ENCODE measurements at regions not wholly inside any gene's neighbourhood (a gene's known extent, or its start where the extent isn't known, plus 50 kb on each side); places are given as distances from the start of the nearest gene placed in this dataset.
"Not testable (repeated sequence)": the region's sequence is repeated elsewhere in the genome, so short reads cannot be mapped to it uniquely, and the experiment has no call there.

DNA sequence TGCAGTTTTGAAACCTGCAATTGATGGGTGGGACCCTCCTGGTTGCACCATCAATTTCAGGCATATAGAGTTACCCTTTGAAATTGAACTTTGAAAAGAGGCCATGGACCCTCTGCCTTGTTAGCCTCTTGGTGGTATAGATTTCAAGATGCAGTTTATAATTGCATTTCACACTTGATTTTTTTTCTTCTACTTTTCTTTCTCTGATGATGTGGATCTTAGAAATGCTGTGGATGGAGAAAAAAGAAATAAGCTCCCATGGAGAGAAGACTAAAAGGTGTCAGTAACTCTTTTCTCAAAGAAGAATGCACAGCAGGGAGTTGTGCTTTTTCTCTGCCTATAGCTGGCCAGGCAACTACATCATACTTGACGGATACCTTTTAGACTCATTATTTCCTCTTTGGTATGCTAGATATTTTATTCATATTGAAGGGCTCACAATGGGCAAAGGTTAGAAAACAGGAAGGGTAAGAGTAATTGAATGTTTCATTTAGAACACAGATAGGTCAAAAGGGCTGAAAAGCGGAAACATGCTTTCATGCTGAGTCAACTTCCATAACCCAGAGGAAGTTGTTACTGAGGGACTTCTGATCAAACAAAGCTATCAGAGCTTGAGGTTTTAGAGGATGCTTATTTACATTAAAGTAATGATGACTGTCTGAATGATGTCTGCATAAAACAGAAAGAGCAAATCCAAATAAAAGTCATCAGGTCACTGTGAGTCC is 773.2 kb upstream of the LRRN3 start:
- CTCF ChIA-PET: interaction anchor here (0.7 kb wide), 1 partner anchor 13 kb away, joined by 5 read pairs; no protein-coding TSS in a partner anchor
- POLR2A ChIA-PET: no interaction called here
- H3K27ac ChIP-seq (ENCODE audit: extremely low read depth, low read depth, low read length): no peak overlapping the region
- no peaks in the 10 kb centered on the region for H3K9me3 ChIP-seq (ENCODE audit: control insufficient read depth, insufficient read depth, low read depth, low read length)
- TF ChIP-seq ZNF701 (tag by site-specific recombination; IDR thresholded peaks at IDR 0.05): no peak
- no peak for TF ChIP-seq GLI4 (tag by site-specific recombination; IDR thresholded peaks at IDR 0.05)
- TF ChIP-seq, protein P1, sequence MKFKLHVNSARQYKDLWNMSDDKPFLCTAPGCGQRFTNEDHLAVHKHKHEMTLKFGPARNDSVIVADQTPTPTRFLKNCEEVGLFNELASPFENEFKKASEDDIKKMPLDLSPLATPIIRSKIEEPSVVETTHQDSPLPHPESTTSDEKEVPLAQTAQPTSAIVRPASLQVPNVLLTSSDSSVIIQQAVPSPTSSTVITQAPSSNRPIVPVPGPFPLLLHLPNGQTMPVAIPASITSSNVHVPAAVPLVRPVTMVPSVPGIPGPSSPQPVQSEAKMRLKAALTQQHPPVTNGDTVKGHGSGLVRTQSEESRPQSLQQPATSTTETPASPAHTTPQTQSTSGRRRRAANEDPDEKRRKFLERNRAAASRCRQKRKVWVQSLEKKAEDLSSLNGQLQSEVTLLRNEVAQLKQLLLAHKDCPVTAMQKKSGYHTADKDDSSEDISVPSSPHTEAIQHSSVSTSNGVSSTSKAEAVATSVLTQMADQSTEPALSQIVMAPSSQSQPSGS (tag by site-specific recombination; IDR thresholded peaks at IDR 0.05; ENCODE audit: low read depth): no peak
- no peak for TF ChIP-seq SP7 (tag by site-specific recombination; IDR thresholded peaks at IDR 0.05)
- no peaks in the 10 kb centered on the region for H3K4me1 ChIP-seq (ENCODE audit: control insufficient read depth, insufficient read depth, low read length)
- H3K4me3 ChIP-seq (ENCODE audit: low read depth, low read length): no peak overlapping the region
- H3K36me3 ChIP-seq (ENCODE audit: control insufficient read depth in 2 of 2, insufficient read depth in 1 of 2, low read length in 2 of 2): no peaks in the 10 kb centered on the region

GRCh38 chr7:110320285-110320684 is 770.6 kb upstream of the LRRN3 start:
- H3K4me3 ChIP-seq (ENCODE audit: low read depth, low read length); H3K27ac ChIP-seq (ENCODE audit: extremely low read depth, low read depth, low read length); CTCF ChIA-PET; H3K9me3 ChIP-seq (ENCODE audit: control insufficient read depth, insufficient read depth, low read depth, low read length); H3K36me3 ChIP-seq (ENCODE audit: control insufficient read depth in 2 of 2, insufficient read depth in 1 of 2, low read length in 2 of 2); POLR2A ChIA-PET; H3K4me1 ChIP-seq (ENCODE audit: control insufficient read depth, insufficient read depth, low read length): not testable (repeated sequence)

- no peak overlapping the region for H3K4me3 ChIP-seq (ENCODE audit: low read depth, low read length)
- no peaks in the 10 kb centered on the region for H3K9me3 ChIP-seq (ENCODE audit: control insufficient read depth, insufficient read depth, low read depth, low read length)
- no peak for TF ChIP-seq ZNF133 (tag by site-specific recombination; IDR thresholded peaks at IDR 0.05)
- no peak for TF ChIP-seq GFI1B (tag by site-specific recombination; IDR thresholded peaks at IDR 0.05)
- TF ChIP-seq ZNF350 (tag by site-specific recombination; IDR thresholded peaks at IDR 0.05): no peak
- no peak for TF ChIP-seq ZBTB49 (tag by site-specific recombination; IDR thresholded peaks at IDR 0.05; ENCODE audit: low read depth)
- TF ChIP-seq, protein P2, sequence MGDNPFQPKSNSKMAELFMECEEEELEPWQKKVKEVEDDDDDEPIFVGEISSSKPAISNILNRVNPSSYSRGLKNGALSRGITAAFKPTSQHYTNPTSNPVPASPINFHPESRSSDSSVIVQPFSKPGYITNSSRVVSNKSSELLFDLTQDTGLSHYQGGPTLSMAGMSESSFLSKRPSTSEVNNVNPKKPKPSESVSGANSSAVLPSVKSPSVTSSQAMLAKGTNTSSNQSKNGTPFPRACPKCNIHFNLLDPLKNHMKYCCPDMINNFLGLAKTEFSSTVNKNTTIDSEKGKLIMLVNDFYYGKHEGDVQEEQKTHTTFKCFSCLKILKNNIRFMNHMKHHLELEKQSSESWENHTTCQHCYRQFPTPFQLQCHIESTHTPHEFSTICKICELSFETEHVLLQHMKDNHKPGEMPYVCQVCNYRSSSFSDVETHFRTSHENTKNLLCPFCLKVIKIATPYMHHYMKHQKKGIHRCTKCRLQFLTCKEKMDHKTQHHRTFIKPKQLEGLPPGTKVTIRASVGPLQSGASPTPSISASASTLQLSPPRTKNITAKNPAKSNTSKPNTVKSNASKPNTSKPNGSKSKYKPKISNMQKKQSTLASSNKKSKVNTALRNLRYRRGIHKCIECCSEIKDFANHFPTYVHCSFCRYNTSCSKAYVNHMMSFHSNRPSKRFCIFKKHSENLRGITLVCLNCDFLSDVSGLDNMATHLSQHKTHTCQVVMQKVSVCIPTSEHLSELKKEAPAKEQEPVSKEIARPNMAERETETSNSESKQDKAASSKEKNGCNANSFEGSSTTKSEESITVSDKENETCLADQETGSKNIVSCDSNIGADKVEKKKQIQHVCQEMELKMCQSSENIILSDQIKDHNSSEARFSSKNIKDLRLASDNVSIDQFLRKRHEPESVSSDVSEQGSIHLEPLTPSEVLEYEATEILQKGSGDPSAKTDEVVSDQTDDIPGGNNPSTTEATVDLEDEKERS (tag by site-specific recombination; IDR thresholded peaks at IDR 0.05): no peak
- TF ChIP-seq ZFP37 (tag by site-specific recombination; IDR thresholded peaks at IDR 0.05): no peak
- TF ChIP-seq ZSCAN18 (tag by site-specific recombination; IDR thresholded peaks at IDR 0.05): no peak
- no peak for TF ChIP-seq ZNF585B (tag by site-specific recombination; IDR thresholded peaks at IDR 0.05)
- CTCF ChIA-PET: no interaction called here
- no peak overlapping the region for H3K27ac ChIP-seq (ENCODE audit: extremely low read depth, low read depth, low read length)
- no peaks in the 10 kb centered on the region for H3K4me1 ChIP-seq (ENCODE audit: control insufficient read depth, insufficient read depth, low read length)
- POLR2A ChIA-PET: no interaction called here
- H3K36me3 ChIP-seq (ENCODE audit: control insufficient read depth in 2 of 2, insufficient read depth in 1 of 2, low read length in 2 of 2): no peaks in the 10 kb centered on the region
Measured at GRCh38 chr7:110322796-110323195, 768.1 kb upstream of the LRRN3 start.
